ENCODE measurements at regions not wholly inside any gene's neighbourhood (a gene's known extent, or its start where the extent isn't known, plus 50 kb on each side); places are given as distances from the start of the nearest gene placed in this dataset.

DNA sequence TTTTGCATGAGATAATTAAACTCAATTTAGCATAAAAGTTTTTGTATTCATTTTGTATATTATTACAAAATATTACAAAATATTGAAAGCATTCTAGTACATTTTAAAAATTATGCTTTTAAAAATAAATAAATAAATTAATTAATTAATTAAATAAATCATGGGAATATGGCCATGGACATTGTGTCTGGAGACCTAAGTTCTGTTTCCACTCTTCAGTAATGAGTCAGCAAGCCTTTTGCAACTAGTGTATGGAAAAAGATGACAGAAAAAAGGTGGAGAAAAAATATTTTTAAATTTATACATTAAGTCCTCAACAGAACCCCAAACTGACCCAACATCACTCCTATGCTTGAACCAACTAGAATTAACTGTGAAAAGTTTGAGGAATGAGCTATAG, 1187.5 kb upstream of the USP15 start:
- Histone ChIP-seq H3K36me3 (ENCODE audit: control insufficient read depth, insufficient read depth, low read length) (no peaks in the 10 kb centered on the region), H2AFZ (ENCODE audit: low read depth, low read length) (no peak overlapping the region), H3K9me3 (replicated peaks; ENCODE audit: control insufficient read depth, insufficient read depth, low read depth, low read length) (no peaks in the 10 kb centered on the region; the same call in 1 of the 2 replicates), H3K4me3 (no peak overlapping the region), H3K9ac (ENCODE audit: insufficient read depth in 1 of 2, low read depth in 2 of 2, low read length in 2 of 2) (no peak overlapping the region), H3K9me1 (ENCODE audit: control insufficient read depth, insufficient read depth, low read length) (no peaks in the 10 kb centered on the region), H4K20me1 (replicated peaks; ENCODE audit: control insufficient read depth, insufficient read depth, low read length) (no peaks in the 10 kb centered on the region), H3K27ac (ENCODE audit: extremely low read depth, low read depth, low read length) (no peak overlapping the region), H3K4me1 (replicated peaks in 1 of 2; ENCODE audit: control insufficient read depth in 2 of 2, insufficient read depth in 2 of 2, low read length in 2 of 2) (no peaks in the 10 kb centered on the region), H3K4me2 (ENCODE audit: insufficient read depth, low read length) (no peak overlapping the region), H3K27me3 (ENCODE audit: control insufficient read depth in 2 of 2, insufficient read depth in 2 of 2, low read length in 2 of 2) (no peaks in the 10 kb centered on the region), H3K79me2 (ENCODE audit: control insufficient read depth, insufficient read depth, low read length) (no peaks in the 10 kb centered on the region)
- BruUV-seq (replicated peaks): no TSS peak
- intact Hi-C loops (cut with micrococcal nuclease) (no loop called here), in situ Hi-C loops (cut with MboI) (no loop called here)
- no peak for DNase-seq (ENCODE audit: extremely low read depth in 1 of 4, low spot score in 3 of 4)
- ATAC-seq: no peak
- ChIA-PET CTCF (ENCODE audit: low intra/inter-chr PET ratio) (no interaction called here), POLR2A (no interaction called here)
- no peak for FAIRE-seq
- TF ChIP-seq SNRNP70 (optimal IDR thresholded peaks at IDR 0.05; ENCODE audit: low read depth, low read length) (no peak), ZNF696 (CRISPR knock-in tag; conservative IDR thresholded peaks at IDR 0.05) (no peak), U2AF1 (optimal IDR thresholded peaks at IDR 0.05; ENCODE audit: low read depth, low read length) (no peak)
- TF ChIP-seq, protein P1, sequence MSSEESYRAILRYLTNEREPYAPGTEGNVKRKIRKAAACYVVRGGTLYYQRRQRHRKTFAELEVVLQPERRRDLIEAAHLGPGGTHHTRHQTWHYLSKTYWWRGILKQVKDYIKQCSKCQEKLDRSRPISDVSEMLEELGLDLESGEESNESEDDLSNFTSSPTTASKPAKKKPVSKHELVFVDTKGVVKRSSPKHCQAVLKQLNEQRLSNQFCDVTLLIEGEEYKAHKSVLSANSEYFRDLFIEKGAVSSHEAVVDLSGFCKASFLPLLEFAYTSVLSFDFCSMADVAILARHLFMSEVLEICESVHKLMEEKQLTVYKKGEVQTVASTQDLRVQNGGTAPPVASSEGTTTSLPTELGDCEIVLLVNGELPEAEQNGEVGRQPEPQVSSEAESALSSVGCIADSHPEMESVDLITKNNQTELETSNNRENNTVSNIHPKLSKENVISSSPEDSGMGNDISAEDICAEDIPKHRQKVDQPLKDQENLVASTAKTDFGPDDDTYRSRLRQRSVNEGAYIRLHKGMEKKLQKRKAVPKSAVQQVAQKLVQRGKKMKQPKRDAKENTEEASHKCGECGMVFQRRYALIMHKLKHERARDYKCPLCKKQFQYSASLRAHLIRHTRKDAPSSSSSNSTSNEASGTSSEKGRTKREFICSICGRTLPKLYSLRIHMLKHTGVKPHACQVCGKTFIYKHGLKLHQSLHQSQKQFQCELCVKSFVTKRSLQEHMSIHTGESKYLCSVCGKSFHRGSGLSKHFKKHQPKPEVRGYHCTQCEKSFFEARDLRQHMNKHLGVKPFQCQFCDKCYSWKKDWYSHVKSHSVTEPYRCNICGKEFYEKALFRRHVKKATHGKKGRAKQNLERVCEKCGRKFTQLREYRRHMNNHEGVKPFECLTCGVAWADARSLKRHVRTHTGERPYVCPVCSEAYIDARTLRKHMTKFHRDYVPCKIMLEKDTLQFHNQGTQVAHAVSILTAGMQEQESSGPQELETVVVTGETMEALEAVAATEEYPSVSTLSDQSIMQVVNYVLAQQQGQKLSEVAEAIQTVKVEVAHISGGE (CRISPR knock-in tag; IDR thresholded peaks at IDR 0.05): no peak

Measured in K562 (cell line).